ENCODE measurements at regions not wholly inside any gene's neighbourhood (a gene's known extent, or its start where the extent isn't known, plus 50 kb on each side); places are given as distances from the start of the nearest gene placed in this dataset.

- Histone ChIP-seq H3K27ac (ENCODE audit: insufficient read length, low read depth, low read length) (no peak overlapping the region), H3K4me2 (ENCODE audit: insufficient read depth, insufficient read length, low read length) (no peak overlapping the region), H4K91ac (ENCODE audit: insufficient read length, low read depth, low read length) (no peak overlapping the region), H2BK120ac (ENCODE audit: low read depth, low read length, poor library complexity, severe bottlenecking) (no peak overlapping the region), H4K20me1 (ENCODE audit: control insufficient read depth, insufficient read depth, insufficient read length) (no peaks in the 10 kb centered on the region), H3K27me3 (ENCODE audit: insufficient read depth, low read length) (no peaks in the 10 kb centered on the region), H3K9ac (ENCODE audit: extremely low read depth, insufficient read length, low read length) (no peak overlapping the region), H3K23me2 (ENCODE audit: insufficient read length, low read depth, low read length, poor library complexity, severe bottlenecking) (no peaks in the 10 kb centered on the region), H4K5ac (ENCODE audit: insufficient read length, low read depth, low read length) (no peak overlapping the region), H3K9me3 (ENCODE audit: control insufficient read depth, low read depth, low read length) (no peaks in the 10 kb centered on the region), H3K4me1 (ENCODE audit: insufficient read depth, low read length) (no peaks in the 10 kb centered on the region), H2AFZ (ENCODE audit: low read length) (no peak overlapping the region), H2AK5ac (ENCODE audit: insufficient read length, low read length) (no peak overlapping the region), H2BK15ac (ENCODE audit: low read depth, low read length) (no peak overlapping the region), H4K8ac (replicated peaks; ENCODE audit: insufficient read length, low read depth, low read length) (no peak overlapping the region), H3K79me1 (ENCODE audit: insufficient read depth, low read depth, low read length, poor library complexity, severe bottlenecking) (no peaks in the 10 kb centered on the region), H3K79me2 (ENCODE audit: insufficient read depth, low read length) (no peaks in the 10 kb centered on the region), H3K4ac (ENCODE audit: low read depth, low read length) (no peak overlapping the region), H3K56ac (ENCODE audit: insufficient read length, low read depth, low read length) (no peak overlapping the region), H2BK5ac (ENCODE audit: insufficient read length, low read length) (no peak overlapping the region), H2BK20ac (ENCODE audit: low read depth, low read length, poor library complexity, severe bottlenecking) (no peak overlapping the region), H3K14ac (ENCODE audit: insufficient read depth, low read length) (no peak overlapping the region), H3K18ac (ENCODE audit: insufficient read length, low read depth, low read length) (no peak overlapping the region), H2BK12ac (ENCODE audit: insufficient read length, low read depth, low read length) (no peak overlapping the region), H3K23ac (ENCODE audit: insufficient read length, low read depth, low read length) (no peak overlapping the region), H3T11ph (ENCODE audit: low read length) (no peak overlapping the region)
- WGBS (ENCODE audit: extremely low coverage, insufficient read length, low lambda C conversion rate): no CpG with 5 or more reads among the region's 7 CpGs
- H3K36me3 Mint-ChIP-seq (ENCODE audit: insufficient read depth in 1 of 3, low read depth in 3 of 3): no peaks in the 10 kb centered on the region
- DNase-seq: no peak
- no peak overlapping the region; a peak in 1 of 7 replicates for H3K27ac Mint-ChIP-seq
- TF ChIP-seq CTCF (conservative IDR thresholded peaks at IDR 0.05): no peak
- H3K4me3 Mint-ChIP-seq: no peak overlapping the region
- H3K9me3 Mint-ChIP-seq: no peaks in the 10 kb centered on the region
- H3K4me1 Mint-ChIP-seq: 0 out of 4 replicates have a peak, but pooled peaks cover 0 to 3% of the 10 kb centered on the region in 2 experiments
- H3K27me3 Mint-ChIP-seq (ENCODE audit: low read depth): peaks cover 1% of the 10 kb centered on the region
Measured at GRCh38 chr15:79773128-79773527, 123.7 kb downstream of the MTHFS start.
